ENCODE measurements at regions not wholly inside any gene's neighbourhood (a gene's known extent, or its start where the extent isn't known, plus 50 kb on each side); places are given as distances from the start of the nearest gene placed in this dataset.

- TF ChIP-seq EP300 (IDR thresholded peaks at IDR 0.05): no peak
- TF ChIP-seq CTCF (IDR thresholded peaks at IDR 0.05): no peak
- TF ChIP-seq POLR2A (IDR thresholded peaks at IDR 0.05): no peak
These were observed 71.5 kb upstream of the TGM3 start for GRCh38 chr20:2224368-2224639.
